HL-60 (cell line): ENCODE measurements at regions not wholly inside any gene's neighbourhood (a gene's known extent, or its start where the extent isn't known, plus 50 kb on each side); places are given as distances from the start of the nearest gene placed in this dataset.

Experiments used
- DNase-seq, 2 experiments: peaks; one replicate each; pipeline ENCODE4 v3.0.0-alpha.2; 2010 to 2020; ENCODE audit warnings: low read depth in 1 of 2, low spot score in 1 of 2
- H3K27ac ChIP-seq: fragments of 250-450 bp; sonication (Bioruptor Pico); replicated peaks from 2 replicates; pipeline ENCODE4 v1.5.1; 2020; ENCODE audit warnings: mild to moderate bottlenecking, moderate library complexity
- H3K27me3 ChIP-seq: fragments of 250-450 bp; sonication (Bioruptor Pico); 2 replicates; pipeline ENCODE4 v1.5.1; 2021; ENCODE audit warnings: mild to moderate bottlenecking, moderate library complexity; ENCODE audit not compliant: insufficient read depth, poor library complexity, severe bottlenecking
- H3K4me3 ChIP-seq: replicated peaks from 2 replicates; pipeline ENCODE4 v1.5.1; 2011; ENCODE audit warnings: mild to moderate bottlenecking, control low read depth, low read length; ENCODE audit not compliant: insufficient read depth
- CTCF ChIP-seq: IDR thresholded peaks from one replicate; pipeline ENCODE4 v1.5.1; 2011; ENCODE audit warnings: low read length, control low read depth, inconsistent platforms; ENCODE audit not compliant: insufficient read depth
- GABPA ChIP-seq: IDR thresholded peaks from 2 replicates; pipeline ENCODE4 v1.6.1; 2012; ENCODE audit warnings: low read depth
- POLR2AphosphoS5 ChIP-seq: IDR thresholded peaks from 2 replicates; pipeline ENCODE4 v1.6.1; 2012; ENCODE audit warnings: low read depth
- REST ChIP-seq: IDR thresholded peaks from 2 replicates; pipeline ENCODE4 v1.6.1; 2012; ENCODE audit warnings: low read depth; ENCODE audit not compliant: insufficient replicate concordance
- SPI1 ChIP-seq: IDR thresholded peaks from 2 replicates; pipeline ENCODE4 v1.6.1; 2012; ENCODE audit warnings: low read depth, mild to moderate bottlenecking, borderline replicate concordance

GRCh38 chr9:108668938-108669335 lies 186.8 kb downstream of the ACTL7B start:
- no peak for TF ChIP-seq CTCF
- no peak for TF ChIP-seq REST
- no peak for TF ChIP-seq GABPA
- TF ChIP-seq POLR2AphosphoS5: no peak
- no peak for TF ChIP-seq SPI1

DNA sequence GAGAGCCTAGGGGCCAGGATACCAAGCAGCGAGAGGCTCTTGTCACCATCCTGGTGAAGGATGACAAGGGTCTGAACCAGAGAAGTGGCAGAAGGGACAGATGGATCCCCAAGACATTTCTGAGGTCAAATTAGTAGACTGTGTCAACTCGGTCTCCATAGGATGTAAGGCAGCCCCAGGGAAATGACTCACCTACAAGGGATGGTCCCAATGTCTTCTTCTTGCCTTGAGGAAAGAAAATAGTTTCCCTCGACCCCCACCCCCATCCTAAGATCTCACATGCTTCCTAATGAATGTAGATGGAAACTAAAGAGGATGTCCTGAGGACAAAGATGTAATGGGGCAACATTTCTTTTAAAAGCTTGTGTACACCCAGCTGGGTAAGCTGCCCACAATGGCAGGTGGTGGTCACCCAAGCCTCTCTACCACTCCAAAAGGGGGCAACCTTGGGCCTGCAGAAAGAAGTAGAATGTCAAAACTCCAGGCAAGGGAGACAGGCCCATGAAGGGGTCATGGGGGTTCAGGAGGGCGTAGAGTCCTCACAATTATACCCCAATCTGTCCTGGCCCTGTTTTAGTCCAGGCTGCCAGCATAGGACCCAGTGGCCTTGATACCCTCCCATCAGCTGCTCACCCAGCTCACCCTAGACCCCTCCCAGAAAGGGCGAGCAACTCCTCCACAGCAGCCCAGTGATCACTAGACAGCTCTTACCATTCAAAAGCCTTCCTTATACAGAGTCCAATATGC lies 187.4 kb downstream of the ACTL7B start:
- no peak overlapping the region for H3K27ac ChIP-seq
- no peak overlapping the region for H3K4me3 ChIP-seq
- no peak for DNase-seq

More at GRCh38 chr9:108668938-108669335, 186.8 kb downstream of the ACTL7B start:
- H3K27ac ChIP-seq: no peak overlapping the region
- no peak overlapping the region for H3K4me3 ChIP-seq
- DNase-seq: no peak
- H3K27me3 ChIP-seq: no peaks in the 10 kb centered on the region

More for the DNA sequence above, 187.4 kb downstream of the ACTL7B start:
- no peaks in the 10 kb centered on the region for H3K27me3 ChIP-seq
- TF ChIP-seq SPI1 (no peak), GABPA (no peak), REST (no peak), POLR2AphosphoS5 (no peak), CTCF (no peak)
